22Rv1 (cell line): ENCODE measurements at regions not wholly inside any gene's neighbourhood (a gene's known extent, or its start where the extent isn't known, plus 50 kb on each side); places are given as distances from the start of the nearest gene placed in this dataset.

Experiments used
- H3K27ac ChIP-seq: fragments of 450-650 bp; 2 replicates; pipeline ENCODE4 v1.5.1; 2017
- CTCF ChIP-seq: fragments of 450-650 bp; IDR thresholded peaks from 2 replicates; pipeline ENCODE4 v1.5.1; 2017; ENCODE audit warnings: mild to moderate bottlenecking
- ZFX ChIP-seq: fragments of 450-650 bp; IDR thresholded peaks from 2 replicates; pipeline ENCODE4 v1.6.1; 2017; ENCODE audit warnings: antibody characterized with exemption, borderline replicate concordance

GRCh38 chr20:47875297-47876025 is 90.2 kb upstream of the SULF2 start:
- no peak for TF ChIP-seq CTCF
- no peak for TF ChIP-seq ZFX
- no peak overlapping the region for H3K27ac ChIP-seq

- no peak overlapping the region for H3K27ac ChIP-seq
- TF ChIP-seq CTCF = no peak
- no peak for TF ChIP-seq ZFX
Observed at GRCh38 chr20:47872341-47872740, 87.1 kb upstream of the SULF2 start.

DNA sequence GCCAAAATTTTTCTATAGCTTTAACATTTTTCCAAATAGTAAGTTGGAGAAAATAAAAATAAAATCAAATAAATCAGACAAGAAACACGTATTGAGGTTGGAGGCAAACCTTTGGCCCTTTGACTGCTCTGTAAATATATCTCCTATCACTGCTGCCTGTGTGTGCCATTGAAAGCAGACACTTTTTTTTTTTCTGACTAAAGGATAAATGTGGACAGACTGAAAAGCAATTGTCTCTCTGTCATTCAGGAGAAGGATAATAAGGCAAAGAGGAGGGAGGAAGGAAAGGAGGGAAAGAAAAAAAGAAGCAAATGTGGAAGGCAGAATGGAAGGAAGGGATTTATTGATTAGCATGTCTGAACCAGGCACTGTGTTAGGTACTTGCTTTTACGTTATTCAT is 85.2 kb upstream of the SULF2 start:
- H3K27ac ChIP-seq = no peak overlapping the region
- TF ChIP-seq CTCF (no peak), ZFX (no peak)

DNA sequence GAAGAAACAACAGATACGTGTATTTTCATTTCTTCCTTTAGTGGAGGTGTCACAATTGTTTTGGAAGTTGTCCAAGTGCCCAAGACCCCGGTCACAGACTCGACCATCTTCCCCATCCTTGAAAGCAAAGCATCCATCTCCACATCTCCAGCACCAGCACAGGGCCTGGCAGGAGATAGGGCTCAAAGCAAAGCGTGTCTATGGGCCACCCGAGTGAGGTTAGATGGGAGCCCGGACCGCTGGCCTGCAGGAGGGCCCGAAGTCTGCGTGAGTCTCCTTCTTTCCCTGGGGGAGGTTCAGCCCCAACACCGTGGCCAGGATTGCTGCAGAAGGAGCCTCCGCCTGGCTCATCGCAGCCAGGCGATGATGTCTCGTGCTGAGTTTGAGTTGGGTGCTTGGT is 83.5 kb upstream of the SULF2 start:
- H3K27ac ChIP-seq = no peak overlapping the region
- no peak for TF ChIP-seq ZFX
- TF ChIP-seq CTCF = no peak

- H3K27ac ChIP-seq = no peak overlapping the region
- no peak for TF ChIP-seq ZFX
- TF ChIP-seq CTCF = no peak
Observed at GRCh38 chr20:47868236-47868635, 83.0 kb upstream of the SULF2 start.

GRCh38 chr20:47867831-47868230 is 82.5 kb upstream of the SULF2 start:
- no peak overlapping the region for H3K27ac ChIP-seq
- no peak for TF ChIP-seq CTCF
- TF ChIP-seq ZFX = no peak

- H3K27ac ChIP-seq = no peak overlapping the region
- no peak for TF ChIP-seq ZFX
- TF ChIP-seq CTCF = no peak
Observed at GRCh38 chr20:47866480-47866879, 81.2 kb upstream of the SULF2 start.
